Left lobe of liver (tissue), 2 donors: ENCODE measurements at regions not wholly inside any gene's neighbourhood (a gene's known extent, or its start where the extent isn't known, plus 50 kb on each side); places are given as distances from the start of the nearest gene placed in this dataset.

ENCODE experiments used
- ATAC-seq: fragments of 200-7000 bp; cut with Tn5 transposase; one replicate; pipeline ENCODE4 v1.9.1; 2020; ENCODE audit warnings: mild to moderate bottlenecking, moderate library complexity
- DNase-seq: peaks from one replicate; pipeline ENCODE4 v3.0.0-alpha.2; 2020; ENCODE audit warnings: low spot score
- donor health status: DM: no; HTN: no; CAD: no; lungs with moderate emphysema.
- donor health status: DM: no; HTN: yes; CAD: no.

DNA sequence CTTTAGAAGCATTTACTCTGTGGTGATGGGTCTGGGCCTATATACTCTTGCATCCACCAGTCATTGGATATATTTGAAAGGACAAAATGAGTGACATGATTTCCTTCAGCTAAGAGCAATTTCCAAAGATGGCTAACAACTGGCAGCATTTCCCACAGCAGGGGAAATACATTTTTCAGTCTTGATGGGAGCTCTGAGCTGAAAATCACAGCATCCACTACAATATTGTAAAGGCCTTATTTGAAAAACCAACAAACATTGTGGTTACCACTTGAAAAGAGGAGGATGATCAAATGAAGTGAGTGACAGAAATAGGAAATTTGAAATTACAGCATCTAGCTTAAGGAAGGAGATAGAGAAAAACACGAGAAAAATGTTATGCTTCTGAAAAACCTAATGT is 705.0 kb upstream of the EPHA7 start:
- ATAC-seq (no peak), DNase-seq (no peak)

DNA sequence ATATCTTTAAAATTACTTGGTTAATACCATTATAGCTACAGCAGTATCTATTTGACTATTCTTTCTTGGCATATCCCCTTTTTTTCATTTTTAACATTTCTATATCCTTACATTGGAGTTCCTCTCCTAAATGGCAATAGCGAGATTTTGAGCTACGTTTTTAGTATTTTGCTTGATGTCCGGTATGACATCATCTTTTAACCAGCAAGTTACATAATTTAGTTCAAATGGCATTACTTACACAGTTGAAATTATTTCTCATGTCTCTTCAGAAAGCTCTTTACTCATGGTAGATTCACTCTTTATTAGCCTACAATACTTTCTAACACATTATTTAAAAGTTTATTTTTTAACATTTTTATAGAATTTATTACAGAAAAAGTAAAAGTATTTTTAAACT is 701.7 kb upstream of the EPHA7 start:
- ATAC-seq = no peak
- no peak for DNase-seq

DNA sequence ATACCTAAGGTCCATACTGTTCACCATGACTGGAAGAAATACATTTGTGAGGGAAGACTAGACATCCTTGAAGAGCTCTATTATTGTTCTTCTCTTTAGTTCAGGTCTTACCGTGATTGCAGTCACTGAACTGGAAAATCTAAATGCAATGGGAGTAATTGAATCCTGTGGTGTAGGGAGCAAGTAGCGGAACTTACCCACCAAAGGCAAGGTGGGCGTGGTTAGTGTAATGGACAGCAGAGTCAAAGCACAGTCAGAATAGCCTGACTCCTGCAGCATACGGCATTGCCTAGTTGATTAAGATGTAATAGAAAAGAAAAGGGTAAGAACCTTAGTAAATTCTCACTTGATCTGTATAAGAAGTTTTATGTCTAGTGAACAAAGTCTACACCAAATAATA is 679.7 kb upstream of the EPHA7 start:
- no peak for ATAC-seq
- no peak for DNase-seq

DNA sequence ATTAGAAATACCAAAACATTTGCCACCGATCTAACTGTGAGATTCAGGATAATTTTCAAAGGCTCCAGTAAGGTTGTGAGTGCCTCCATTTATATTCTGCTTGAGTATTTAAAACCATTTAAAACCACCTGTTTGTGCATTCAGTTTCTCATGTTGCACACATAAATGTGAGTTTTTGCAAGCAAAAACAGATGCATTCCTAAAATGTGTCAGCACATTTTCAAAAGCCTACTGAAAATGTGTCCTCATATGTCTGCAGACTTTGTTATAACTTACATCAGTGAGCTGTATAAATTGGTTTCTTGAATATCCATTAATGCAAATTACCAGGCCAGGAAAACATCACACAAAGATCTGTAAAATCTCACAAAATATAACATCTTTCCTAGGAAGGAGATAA is 676.6 kb upstream of the EPHA7 start:
- ATAC-seq = no peak
- DNase-seq = no peak

DNA sequence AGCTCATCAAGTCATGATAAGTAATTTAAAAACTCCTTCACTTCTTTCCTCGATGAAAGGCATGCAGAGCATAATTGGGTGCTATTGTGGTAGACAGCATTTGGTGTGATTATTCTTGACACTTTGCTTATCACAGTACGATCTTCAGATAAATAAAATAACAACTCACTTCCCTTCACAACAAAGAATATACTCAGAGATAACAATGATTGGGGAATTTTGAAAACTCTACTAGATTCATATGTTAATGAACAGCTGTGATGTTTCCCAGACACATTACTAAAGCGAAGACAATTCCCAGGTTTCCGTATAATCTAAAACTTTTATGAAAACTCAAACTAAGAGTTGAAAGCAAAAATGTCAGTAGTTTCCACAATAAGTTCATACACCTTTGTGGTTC is 670.6 kb upstream of the EPHA7 start:
- ATAC-seq (no peak), DNase-seq (no peak)

DNA sequence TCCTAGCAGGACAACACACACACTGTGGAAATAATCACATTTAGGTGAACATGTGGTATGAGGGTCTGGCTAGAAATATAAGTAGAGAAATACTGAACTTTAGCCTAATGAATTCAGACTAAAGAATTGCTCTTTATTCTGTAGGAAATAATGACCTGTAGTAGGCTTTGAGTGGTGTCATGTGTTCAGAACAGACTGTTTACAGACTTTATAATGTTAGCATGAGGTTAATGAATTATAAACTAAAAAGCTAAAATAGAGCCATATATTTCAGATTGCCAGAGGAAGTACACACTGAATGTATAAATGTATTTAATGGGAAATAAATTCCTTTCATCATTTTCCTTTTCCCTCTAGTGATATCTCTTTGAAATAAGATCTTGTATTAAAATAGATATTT is 669.5 kb upstream of the EPHA7 start:
- ATAC-seq = no peak

DNA sequence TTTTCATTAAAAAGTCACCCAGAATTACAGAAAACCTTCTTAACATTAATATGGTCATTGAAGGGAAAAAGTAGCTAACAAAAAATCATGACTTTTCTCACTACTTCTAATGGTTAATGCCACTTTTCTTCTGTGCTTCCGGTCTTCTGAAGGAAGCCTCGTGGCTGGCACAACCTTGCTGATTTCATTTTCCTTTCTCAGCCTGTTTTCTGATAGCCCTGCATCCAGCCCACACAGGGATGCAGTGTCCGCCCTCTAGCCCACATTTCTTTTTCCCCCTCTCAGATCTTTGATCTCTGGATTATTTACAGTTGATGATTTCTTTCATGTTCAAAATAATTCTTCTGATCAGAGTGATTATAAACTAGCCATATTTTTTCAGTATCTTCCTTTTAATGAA is 655.4 kb upstream of the EPHA7 start:
- DNase-seq = no peak
- no peak for ATAC-seq

More for the DNA sequence above, 669.5 kb upstream of the EPHA7 start:
- no peak for DNase-seq

DNA sequence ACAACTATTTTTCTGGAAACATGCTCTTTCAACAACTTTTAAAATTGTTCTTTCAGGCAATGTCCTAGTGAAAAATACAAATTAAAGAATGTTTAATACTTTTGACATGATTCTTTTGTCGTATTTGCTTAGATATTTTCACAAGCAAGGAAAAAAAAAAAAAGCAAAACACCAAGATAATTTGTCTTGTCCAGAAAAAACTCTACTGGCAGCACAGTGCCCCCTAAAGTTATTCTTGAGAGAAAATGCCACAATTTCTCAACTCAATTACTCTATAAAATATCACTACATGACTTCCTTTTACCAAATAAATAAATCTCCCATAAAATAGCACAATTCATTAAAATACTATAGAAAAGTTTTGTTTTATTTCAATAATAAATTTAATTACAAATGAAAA is 652.5 kb upstream of the EPHA7 start:
- no peak for ATAC-seq

DNA sequence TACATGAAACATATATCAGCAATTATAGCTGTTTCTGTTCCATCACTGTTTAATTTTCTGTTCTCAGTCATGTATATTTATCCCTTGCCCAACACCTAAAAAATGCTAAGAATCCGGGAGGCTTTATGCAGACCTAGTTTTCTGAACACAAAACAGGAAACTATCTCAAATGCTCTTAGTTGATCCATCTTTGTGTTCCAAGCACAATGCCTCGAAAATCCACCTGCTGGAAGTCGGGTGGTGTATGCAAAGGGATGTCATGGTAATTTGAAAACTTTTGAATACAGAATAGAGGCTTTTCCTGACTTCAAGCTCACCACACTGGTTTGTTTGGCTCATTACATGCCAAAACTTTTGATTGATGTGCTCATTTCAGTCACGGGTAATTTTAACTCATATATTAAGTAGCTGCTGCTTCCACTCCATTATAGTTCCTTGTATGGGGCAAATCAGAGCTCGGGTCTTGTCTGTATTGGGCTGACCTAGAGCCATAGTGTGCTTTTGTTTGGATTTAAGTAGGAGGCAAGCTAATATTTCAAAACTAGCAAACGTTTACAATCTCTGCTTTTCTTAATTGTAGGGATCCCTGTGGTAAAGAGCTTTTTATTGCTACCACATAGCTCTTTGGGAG is 646.5 kb upstream of the EPHA7 start:
- DNase-seq (no peak), ATAC-seq (no peak)

More for the DNA sequence above, 652.5 kb upstream of the EPHA7 start:
- no peak for DNase-seq

DNA sequence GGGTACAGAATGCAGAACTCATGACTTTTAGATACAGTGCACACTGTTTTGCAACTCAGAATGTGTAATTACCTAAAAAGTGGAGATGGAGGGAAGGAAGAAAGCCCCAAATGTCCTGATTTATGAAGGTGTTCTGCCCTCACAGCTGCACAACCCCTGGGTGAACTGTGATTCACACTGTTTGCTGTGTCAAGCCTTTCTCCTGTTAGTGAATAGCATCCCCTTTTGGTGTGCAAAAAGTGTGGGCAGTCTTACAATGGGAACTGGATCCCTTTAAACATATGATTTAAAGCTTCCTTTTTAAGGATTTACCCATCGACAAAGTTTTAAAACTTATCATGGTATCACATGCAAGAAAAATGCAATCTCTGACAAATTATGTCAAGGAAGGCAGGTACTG is 633.4 kb upstream of the EPHA7 start:
- no peak for DNase-seq
- no peak for ATAC-seq

DNA sequence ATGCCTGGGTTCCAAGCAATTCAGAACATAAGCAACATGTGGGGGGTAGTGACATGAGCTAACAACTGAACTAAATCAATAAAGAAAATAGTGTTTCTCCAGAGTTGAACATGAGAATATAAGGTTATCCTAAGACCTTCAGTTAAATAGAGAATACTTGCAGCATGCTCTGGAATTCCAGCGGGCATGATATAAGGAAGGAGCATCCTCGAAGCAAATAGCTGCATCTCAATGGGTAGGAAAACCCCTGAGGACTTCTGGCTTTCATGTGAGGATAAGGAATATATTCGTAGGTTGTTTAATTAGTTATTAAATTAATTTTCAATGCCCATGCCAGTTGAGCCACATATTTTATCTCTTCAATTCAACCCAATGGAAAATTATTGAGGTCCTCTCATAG is 631.2 kb upstream of the EPHA7 start:
- DNase-seq = no peak
- ATAC-seq = no peak

DNA sequence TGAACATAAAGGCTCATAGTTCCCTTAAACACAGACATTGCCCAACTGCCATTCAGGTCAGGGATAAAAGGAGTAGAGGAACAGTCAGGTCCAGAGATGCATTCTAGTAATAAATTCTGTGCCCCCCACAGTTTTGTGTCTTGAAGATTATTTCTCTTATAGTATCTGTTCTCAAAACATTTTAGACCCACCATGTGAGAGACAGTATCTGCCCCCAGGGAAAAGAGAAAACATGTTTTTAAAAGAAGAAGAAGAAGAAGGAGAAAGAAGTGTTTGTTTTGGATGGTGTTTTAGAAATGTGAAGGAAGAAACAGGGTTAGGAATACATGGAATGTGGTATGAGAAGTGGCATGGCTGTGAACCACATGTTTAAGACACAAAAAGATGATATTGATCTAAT is 629.6 kb upstream of the EPHA7 start:
- DNase-seq (no peak), ATAC-seq (no peak)

DNA sequence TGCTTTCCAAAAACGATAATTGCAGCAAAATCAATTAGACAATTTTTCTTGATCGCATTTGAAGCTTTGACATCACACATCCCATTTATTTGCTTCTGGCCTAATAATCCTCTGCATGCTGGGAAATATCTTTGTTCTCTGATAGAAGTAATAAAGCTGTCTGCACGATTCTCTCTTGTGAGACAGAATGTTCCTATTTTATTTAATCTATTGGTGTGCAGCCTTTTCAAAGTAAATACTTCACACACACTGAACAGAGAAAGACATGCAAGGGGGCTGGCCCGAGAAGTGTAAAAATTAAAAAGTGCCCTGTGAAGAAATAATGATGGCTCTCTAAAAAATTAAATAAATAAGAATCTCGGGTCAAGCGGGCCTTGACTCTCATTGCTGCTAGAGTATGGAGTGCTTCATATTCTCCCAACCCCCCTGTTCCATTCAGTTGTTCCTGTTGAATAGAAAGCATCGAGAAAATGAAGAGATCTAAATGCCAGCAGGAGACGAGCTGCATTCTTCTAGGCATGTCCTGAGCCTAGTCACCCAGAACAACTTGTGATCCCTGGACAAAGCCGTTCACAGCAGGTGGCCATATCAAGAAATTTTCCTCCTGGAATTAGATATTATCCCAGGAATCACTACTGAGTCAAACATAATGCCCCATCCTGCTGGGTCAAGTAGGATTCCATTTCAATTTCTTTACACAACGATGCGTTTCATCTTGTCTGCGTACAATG is 625.9 kb upstream of the EPHA7 start:
- ATAC-seq (no peak), DNase-seq (no peak)

DNA sequence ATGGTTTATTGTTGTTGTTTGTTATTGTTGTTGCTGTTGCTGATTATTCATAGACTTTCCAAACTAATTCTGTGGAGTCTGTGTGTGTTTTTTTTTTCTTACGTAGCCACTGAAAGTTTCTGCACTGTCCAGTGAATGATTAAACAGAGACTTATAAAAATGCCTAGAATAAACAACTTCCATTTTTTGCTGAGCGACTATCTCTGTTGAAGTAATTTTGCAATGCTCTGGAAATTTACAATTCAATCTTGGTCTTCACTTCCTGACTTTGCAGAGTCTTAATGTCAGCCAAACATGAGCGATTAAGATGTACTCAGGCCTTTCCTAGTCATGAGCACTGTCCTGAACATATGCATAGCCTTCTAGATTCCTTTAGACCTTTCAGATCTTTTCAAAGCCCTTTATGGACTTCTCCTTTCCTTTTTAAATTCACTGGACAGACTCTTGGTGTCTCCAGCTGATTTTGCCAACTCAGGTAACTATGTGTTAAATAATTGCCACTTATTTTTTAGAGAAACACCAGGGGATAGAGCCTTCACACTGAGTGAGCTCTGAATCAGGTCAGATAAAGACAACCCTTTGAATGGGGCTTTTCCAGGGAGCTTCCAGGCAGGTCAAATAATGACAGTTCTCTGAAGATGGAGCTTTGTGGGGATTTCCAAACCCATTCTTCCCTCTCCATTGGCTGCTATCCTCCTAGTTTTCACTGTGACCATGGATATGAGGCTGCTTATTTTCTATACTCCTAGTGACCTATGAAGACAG is 622.8 kb upstream of the EPHA7 start:
- no peak for DNase-seq
- ATAC-seq = no peak

DNA sequence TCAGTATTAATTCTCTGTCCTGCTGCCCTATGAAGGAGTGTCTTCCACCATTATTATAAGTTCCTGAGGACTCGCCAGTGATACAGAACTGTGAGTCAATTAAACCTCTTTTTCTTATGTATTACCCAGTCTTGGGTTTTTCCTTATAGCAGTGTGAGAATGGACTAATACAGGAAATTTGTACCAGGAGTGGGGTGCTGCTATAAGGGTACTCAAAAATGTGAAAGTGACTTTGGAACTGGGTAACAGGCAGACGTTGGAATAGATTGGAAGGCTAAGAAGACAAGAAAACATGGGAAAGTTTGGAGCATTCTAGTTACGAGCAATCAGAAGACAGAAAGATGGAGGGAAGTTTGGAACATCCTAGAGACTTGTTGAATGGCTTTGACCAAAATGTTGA is 616.7 kb upstream of the EPHA7 start:
- no peak for ATAC-seq
- DNase-seq = no peak

DNA sequence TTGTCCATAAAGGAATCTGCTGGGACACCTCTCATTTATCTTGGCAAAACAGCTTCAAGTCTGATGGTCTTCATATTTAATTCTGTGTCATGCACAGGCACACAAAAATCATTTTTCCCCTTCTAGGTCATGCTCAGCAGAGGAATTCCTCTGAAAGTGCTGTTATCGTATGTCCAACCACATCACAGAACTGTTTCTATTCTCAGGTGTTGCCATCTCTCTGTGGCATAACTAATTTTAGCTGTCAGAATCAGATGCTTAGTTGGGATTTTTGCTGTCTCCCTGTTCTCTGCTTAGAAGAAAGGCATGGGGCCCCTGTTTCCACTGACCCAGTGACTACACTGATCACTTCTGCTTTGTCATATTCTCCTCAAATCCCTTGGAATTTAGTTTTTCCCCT is 608.0 kb upstream of the EPHA7 start:
- DNase-seq (no peak), ATAC-seq (no peak)

DNA sequence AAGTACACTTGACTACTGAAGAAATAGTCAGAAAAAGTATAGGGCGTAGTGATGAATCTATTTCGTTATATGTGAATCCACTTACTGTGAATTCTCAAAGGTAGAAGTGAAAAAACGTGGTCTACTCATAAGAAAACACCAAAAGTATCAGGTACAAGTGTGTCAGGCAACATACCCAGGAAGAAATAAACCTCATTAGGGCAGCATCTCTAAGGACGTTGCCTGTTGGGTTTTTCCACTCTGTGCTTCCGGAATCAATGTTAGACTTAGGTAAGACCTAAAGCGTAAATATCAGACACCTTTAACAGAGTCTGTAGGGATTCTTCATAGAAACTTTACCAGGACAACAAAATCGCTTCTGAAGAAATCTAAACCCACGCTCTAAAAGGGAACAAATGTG is 607.2 kb upstream of the EPHA7 start:
- DNase-seq (no peak), ATAC-seq (no peak)

DNA sequence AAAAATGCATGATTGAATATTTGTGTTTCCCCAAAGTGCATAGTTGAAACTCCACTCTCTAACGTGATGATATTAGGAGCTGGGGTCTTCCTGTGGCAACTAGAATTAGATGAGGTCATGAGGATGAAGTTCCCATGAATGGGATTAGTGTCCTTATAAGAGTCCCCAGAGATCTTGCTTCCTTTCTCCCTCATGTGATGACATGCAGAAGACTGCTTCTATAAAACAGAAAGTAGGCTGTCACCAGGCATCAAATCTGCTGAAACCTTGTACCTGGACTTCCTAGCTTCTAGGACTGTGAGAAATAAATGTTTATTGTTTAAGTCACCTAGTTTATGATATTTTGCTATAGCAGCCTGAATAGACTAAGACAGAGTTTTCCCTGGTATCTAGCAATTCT is 586.5 kb upstream of the EPHA7 start:
- DNase-seq (no peak), ATAC-seq (no peak)

DNA sequence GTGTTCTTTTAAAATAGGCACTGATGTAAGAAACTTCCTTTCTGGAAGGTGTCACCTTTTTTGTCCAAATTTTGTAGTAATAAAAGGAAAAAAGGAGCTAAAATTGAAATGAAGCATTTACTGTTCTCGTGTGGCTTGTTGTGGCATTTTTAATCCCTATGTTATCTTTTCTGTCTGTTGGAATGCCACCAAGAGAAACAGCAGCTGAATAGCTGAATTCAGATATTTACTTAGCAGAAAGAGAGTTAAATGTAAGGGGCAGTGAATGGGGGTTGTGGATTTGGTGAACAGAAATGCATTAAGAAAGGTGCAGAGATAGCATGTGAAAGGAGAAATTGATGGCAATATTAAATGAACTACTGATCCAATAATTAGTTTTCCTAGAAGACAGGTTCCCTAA is 573.6 kb upstream of the EPHA7 start:
- no peak for DNase-seq

DNA sequence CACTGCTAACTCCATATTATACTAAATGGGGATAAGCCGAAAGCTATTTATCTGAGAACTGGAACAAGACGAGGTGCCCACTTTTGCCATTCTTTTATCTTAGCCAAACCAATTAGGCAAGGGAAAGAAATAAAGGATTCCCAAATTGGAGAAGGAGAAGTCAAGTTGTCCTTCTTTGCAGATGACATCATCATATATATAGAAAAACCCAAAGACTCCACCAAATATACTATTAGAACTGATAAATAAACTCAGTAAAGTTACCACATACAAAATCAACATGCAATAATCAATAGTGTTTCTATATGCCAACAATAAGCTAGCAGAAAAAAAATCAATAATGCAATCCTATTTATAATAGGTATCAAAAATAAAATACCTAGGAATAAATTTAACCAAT is 570.3 kb upstream of the EPHA7 start:
- DNase-seq (no peak), ATAC-seq (no peak)

More for the DNA sequence above, 573.6 kb upstream of the EPHA7 start:
- ATAC-seq = no peak

DNA sequence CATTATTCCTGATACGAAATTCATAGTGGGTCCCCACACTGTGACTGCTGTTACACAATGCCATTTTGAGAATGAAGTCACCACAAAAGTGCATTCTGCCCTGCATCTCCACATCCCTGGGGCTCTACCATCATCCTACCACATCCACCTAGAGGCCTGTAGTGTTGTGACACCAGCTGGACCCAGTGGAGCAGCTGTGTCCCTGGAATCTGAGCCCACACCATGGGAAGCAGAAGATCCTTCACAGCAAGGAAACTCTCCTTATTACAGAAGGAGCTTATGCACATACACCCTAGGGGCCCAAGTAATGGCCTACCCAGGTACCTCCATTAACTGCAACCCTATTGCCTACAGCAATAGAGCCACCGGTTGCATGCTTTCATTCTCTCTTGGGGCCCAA is 566.6 kb upstream of the EPHA7 start:
- DNase-seq (no peak), ATAC-seq (no peak)

DNA sequence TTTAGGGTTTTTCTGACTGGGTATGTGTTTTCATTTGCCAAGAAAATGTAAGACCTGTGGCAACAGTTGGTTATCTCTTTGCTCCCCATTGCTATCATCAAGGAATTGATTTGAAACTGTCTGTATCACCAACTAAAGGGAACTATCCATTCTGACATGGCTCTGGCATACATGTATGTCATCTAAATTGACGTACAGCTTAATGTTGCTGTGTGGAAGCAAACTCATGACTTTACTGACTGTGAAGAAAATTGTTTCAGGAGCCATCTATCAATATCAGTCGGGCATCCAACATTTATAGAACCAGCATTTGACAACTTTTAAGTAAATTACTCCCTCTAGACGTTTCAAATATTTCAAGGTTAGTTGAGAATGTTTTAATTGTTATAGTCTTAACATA is 555.8 kb upstream of the EPHA7 start:
- no peak for DNase-seq
- ATAC-seq = no peak
